ENCODE measurements at regions not wholly inside any gene's neighbourhood (a gene's known extent, or its start where the extent isn't known, plus 50 kb on each side); places are given as distances from the start of the nearest gene placed in this dataset.

GRCh38 chr10:44042926-44043602 is 341.8 kb downstream of the CXCL12 start:
- no peak overlapping the region for H3K4me3 Mint-ChIP-seq
- no peaks in the 10 kb centered on the region for H3K9me3 Mint-ChIP-seq
- no peak overlapping the region for H3K27ac Mint-ChIP-seq
- ATAC-seq (replicated peaks), result no peak
- peaks cover 16% of the 10 kb centered on the region for H3K27me3 Mint-ChIP-seq
- no peaks in the 10 kb centered on the region for H3K36me3 Mint-ChIP-seq (ENCODE audit: low read depth)
- no peaks in the 10 kb centered on the region for H3K4me1 Mint-ChIP-seq

DNA sequence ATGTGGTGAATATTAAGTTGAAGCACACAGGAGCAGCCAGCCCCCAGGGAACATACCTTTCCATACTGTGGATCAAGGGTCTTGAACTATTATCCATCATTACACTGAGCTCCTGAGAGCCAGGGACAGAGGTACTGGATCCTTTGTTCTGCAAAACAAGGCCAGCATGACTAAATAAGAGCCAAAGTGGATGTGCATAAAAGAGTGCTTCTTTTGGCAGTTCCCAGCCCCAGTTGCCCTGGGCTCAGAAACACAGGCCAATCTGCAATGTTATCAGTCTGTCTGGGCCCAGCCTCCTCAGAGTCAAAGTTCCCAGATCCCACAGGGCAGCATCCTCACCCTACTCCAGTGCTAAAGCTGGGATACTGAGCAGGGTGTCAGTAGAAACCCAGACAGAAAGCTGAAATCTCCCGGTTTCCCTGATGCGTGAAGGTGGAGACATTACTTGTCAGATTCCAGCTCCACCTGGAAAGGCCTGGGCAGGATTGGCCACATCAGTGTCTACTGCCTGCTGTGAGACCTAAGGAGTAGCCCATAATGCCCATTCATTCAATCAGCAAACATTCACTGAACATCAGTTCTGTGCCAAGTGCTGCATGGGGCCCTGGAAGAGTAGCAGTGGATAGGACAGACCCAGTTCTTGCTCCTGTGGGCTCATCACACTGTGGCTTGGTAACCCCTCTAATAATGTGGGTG is 342.7 kb downstream of the CXCL12 start:
- no peaks in the 10 kb centered on the region for H3K9me3 Mint-ChIP-seq
- no peaks in the 10 kb centered on the region for H3K36me3 Mint-ChIP-seq (ENCODE audit: low read depth)
- peaks cover 9% of the 10 kb centered on the region for H3K27me3 Mint-ChIP-seq
- no peaks in the 10 kb centered on the region for H3K4me1 Mint-ChIP-seq
- H3K4me3 Mint-ChIP-seq, result no peak overlapping the region
- no peak overlapping the region for H3K27ac Mint-ChIP-seq
- no peak for ATAC-seq (replicated peaks)

DNA sequence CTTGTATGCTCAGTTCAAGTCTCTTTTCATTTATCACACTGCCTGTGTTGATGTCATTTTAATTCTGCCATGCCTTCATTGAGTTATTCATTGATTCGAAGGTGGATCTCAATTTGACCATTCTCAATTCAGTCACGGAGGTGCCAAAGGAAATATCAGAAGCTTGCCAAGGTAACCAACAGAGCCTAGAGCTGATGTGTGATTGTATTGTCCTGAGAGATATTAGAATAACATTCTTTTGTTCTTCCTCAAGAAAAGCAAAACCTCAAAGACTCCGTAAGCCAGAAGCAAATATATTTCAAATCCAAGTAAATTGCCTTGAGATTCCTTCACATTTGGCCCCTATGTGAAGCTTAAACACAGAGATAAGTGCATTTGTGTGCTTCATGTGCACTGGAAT is 345.3 kb downstream of the CXCL12 start:
- H3K27me3 Mint-ChIP-seq, result peaks cover 13% of the 10 kb centered on the region
- no peaks in the 10 kb centered on the region for H3K4me1 Mint-ChIP-seq
- H3K4me3 Mint-ChIP-seq, result no peak overlapping the region
- no peak overlapping the region for H3K27ac Mint-ChIP-seq
- H3K36me3 Mint-ChIP-seq (ENCODE audit: low read depth), result no peaks in the 10 kb centered on the region
- ATAC-seq (replicated peaks), result no peak
- H3K9me3 Mint-ChIP-seq, result no peaks in the 10 kb centered on the region

DNA sequence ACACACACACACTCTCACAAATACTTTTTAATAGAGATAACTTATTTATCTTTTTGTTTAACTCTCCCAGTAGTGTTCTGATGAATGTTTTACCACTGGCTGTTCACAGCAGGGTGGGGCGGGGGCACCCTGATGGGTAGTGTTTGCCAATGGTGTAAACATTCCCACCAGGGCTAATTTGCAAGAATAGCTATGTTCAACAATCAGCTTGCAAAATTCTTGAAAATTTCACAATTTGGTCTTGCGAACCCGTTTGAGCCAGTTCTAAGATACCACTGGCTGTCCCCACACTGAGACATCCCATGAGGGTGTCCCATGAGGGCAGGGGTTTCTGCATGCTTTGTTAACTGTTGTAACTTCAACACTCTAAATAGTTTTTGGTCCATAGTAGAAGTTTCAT is 348.5 kb downstream of the CXCL12 start:
- Mint-ChIP-seq H3K9me3 (no peaks in the 10 kb centered on the region), H3K27me3 (peaks cover 13% of the 10 kb centered on the region), H3K36me3 (ENCODE audit: low read depth) (no peaks in the 10 kb centered on the region), H3K4me1 (no peaks in the 10 kb centered on the region), H3K27ac (no peak overlapping the region), H3K4me3 (no peak overlapping the region)
- ATAC-seq (replicated peaks), result no peak

DNA sequence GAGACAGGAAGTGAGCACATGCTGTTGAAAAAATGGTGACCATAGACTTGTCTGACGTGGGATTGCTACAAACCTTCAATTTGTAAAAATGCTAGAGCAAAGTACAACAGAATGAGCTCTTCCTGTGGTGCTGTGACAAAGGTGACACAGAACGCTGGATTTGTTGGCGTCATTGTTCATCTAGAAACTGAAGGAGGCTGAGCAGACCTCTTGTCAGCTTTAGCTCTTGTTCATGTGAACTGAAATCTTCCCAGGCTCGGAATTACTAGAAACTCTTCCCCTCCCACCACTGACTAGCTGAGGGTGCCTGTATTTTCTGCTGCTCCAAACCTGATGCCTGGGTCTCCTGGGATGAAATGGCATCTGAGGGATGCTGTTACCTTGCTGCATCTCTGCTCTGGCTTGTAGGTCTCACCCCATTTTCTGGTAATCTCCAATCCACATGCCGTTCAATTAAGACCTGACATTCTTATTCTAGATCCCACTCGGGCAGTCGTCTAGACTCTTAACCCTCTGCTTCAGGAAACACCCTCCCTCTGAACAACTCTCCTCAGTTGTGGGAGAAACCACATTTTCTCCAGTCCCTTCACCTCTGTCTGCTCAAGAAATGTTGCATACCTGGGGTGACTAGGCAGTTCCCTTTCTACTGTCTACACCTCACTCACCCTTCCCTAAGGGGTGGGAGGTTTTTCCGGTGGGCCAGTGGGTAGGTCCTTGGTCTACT is 349.3 kb downstream of the CXCL12 start:
- H3K4me1 Mint-ChIP-seq, result no peaks in the 10 kb centered on the region
- H3K27me3 Mint-ChIP-seq, result peaks cover 13% of the 10 kb centered on the region
- no peaks in the 10 kb centered on the region for H3K9me3 Mint-ChIP-seq
- H3K36me3 Mint-ChIP-seq (ENCODE audit: low read depth), result no peaks in the 10 kb centered on the region
- ATAC-seq (replicated peaks), result no peak
- no peak overlapping the region for H3K27ac Mint-ChIP-seq
- no peak overlapping the region for H3K4me3 Mint-ChIP-seq

DNA sequence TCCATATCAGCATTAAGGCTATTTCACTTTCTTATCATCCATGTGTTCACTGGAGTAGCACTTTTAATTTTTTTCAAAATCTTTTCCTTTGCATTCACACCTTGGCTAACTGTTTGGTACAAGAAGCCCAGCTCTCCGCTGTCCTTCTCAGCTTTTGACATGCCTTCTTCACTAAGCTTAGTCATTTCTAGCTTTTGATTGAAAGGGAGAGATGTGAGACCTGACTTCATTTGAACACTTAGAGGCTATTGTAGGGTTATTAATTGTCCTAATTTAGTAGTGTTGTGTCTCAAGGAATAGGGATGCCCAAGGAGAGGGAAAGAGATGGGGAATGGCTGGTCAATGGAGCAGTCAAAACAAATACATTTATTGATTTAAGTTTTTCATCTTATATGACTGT is 350.0 kb downstream of the CXCL12 start:
- Mint-ChIP-seq H3K36me3 (ENCODE audit: low read depth) (no peaks in the 10 kb centered on the region), H3K4me1 (no peaks in the 10 kb centered on the region)
- ATAC-seq (replicated peaks), result no peak

DNA sequence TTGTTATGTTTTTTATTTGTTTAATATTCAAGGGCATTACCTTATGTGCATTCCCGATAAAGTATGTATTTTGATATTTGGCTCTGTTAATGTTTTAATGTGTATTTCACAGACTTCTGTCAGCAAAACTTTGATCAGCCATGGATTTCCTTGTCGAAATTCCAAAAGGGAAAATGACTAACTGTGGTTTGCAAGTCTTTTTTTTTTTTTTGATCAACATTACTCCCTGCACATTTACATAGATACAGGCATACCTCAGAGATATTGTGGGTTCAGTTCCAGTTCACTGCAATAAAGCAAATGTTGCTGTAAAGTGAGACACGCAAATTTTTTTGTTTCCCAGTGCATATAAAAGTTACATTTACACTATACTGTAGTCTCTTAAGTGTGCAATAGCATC is 351.9 kb downstream of the CXCL12 start:
- Mint-ChIP-seq H3K9me3 (no peaks in the 10 kb centered on the region), H3K4me3 (no peak overlapping the region), H3K27me3 (peaks cover 8% of the 10 kb centered on the region), H3K27ac (no peak overlapping the region), H3K4me1 (no peaks in the 10 kb centered on the region), H3K36me3 (ENCODE audit: low read depth) (no peaks in the 10 kb centered on the region)
- ATAC-seq (replicated peaks), result no peak

More for the DNA sequence above, 350.0 kb downstream of the CXCL12 start:
- no peak overlapping the region for H3K27ac Mint-ChIP-seq
- no peak overlapping the region for H3K4me3 Mint-ChIP-seq
- H3K9me3 Mint-ChIP-seq, result no peaks in the 10 kb centered on the region
- peaks cover 8% of the 10 kb centered on the region for H3K27me3 Mint-ChIP-seq

GRCh38 chr10:44032216-44032615 is 352.7 kb downstream of the CXCL12 start:
- Mint-ChIP-seq H3K27me3 (peaks cover 8% of the 10 kb centered on the region), H3K36me3 (ENCODE audit: low read depth) (no peaks in the 10 kb centered on the region), H3K4me1 (no peaks in the 10 kb centered on the region), H3K4me3 (no peak overlapping the region), H3K9me3 (no peaks in the 10 kb centered on the region), H3K27ac (no peak overlapping the region)
- no peak for ATAC-seq (replicated peaks)

- H3K27ac Mint-ChIP-seq, result no peak overlapping the region
- no peaks in the 10 kb centered on the region for H3K36me3 Mint-ChIP-seq (ENCODE audit: low read depth)
- no peak for ATAC-seq (replicated peaks)
- no peaks in the 10 kb centered on the region for H3K9me3 Mint-ChIP-seq
- H3K4me3 Mint-ChIP-seq, result no peak overlapping the region
- no peaks in the 10 kb centered on the region for H3K4me1 Mint-ChIP-seq
- peaks cover 7% of the 10 kb centered on the region for H3K27me3 Mint-ChIP-seq
These were observed 354.2 kb downstream of the CXCL12 start for GRCh38 chr10:44030738-44031137.

DNA sequence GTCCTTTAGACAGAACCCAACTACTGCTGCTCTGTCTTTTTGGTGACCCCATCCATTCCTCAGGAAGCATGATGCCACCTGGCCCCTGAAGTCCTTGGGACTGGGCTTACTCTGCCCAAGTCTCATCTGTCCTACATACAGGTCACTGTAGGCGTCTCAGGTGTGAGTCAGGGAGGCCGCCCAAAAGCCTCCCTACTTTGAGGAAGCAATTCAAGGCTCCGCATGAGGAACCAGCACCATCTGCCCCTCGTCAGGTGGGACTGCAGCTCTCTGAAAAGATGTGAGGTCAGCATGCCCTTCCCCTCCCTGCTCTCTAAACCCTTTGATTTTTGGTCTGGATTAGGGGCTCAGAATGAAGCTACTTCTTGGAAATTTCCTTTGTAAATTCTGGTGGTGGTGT is 354.8 kb downstream of the CXCL12 start:
- Mint-ChIP-seq H3K4me1 (no peaks in the 10 kb centered on the region), H3K36me3 (ENCODE audit: low read depth) (no peaks in the 10 kb centered on the region), H3K27me3 (peaks cover 10% of the 10 kb centered on the region), H3K4me3 (no peak overlapping the region), H3K27ac (no peak overlapping the region), H3K9me3 (no peaks in the 10 kb centered on the region)
- ATAC-seq (replicated peaks), result peak; percentile 75

DNA sequence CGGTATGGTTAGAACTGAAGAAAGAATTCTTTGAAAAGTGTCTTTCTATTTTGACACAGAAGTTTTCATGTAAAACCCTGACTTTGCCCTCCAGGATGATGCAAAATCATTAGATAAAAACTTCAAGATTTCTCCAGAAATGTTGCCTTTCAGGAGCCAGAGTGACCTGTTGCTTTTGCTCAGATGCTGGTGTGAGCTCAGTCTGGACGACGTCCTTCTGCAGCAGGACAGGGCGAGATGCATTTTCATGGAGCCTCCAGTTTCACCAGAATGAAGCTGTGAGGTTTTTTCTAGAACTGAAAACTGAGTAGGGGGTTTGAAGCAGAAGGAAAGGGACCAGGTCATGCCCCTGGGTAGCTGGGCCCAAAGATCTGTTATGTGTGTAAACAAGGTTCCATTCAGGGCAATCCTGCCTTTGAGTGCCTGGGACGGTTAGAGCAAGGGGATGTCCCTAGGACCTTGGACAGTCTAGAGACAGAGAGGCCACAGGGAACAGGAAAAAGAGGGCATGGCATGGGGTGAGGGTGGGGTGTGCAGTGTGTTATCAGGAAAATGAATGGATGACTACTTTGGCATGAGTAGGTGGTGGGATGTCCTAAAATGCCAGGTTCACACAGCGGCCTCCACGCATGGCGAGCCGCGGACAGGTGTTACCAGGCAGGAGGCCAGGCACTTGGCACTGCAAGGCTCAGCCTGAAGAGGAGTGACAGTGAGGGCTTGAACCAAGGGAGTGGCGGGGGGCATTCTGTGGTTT is 356.3 kb downstream of the CXCL12 start:
- Mint-ChIP-seq H3K4me1 (no peaks in the 10 kb centered on the region), H3K36me3 (ENCODE audit: low read depth) (no peaks in the 10 kb centered on the region), H3K9me3 (no peaks in the 10 kb centered on the region), H3K4me3 (no peak overlapping the region), H3K27ac (no peak overlapping the region), H3K27me3 (peaks cover 6% of the 10 kb centered on the region)
- ATAC-seq (replicated peaks), result no peak

DNA sequence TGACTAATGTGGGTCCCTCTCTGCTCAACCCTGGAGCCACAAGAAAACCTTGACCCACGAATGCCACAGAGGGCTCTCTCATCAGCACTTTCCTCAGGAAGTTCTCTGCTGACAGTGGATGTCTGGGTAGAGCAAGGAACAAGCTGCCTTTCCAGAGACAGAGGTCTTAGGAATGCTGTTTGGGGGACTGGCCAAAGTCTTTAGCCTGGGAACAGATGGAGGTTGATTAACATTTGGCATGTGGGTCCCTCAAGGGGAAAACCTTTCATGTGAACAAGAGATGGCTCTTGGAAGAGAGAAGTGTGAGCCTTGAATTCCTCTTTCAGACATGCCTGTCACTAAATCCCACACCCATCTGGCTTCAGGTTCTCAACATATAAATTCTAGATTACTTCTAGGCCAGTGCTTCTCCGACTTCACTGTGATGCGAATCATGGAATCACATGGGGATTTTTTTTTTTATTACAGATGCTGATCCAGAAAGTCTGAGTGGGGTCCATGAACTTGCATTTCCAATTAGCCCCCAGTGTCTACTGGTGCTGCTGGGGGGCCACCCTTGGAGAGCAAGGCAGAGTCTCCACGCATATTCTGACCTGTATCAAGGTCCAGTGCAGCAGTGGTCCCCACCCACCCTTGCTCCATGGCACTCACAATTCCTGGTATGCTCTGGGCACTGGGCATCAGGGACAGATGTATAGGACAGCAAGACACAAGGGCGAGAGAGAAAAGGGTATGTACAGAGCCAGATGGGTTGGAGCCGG is 360.4 kb downstream of the CXCL12 start:
- Mint-ChIP-seq H3K4me1 (no peaks in the 10 kb centered on the region), H3K9me3 (no peaks in the 10 kb centered on the region), H3K4me3 (no peak overlapping the region), H3K27me3 (peaks cover 6% of the 10 kb centered on the region), H3K36me3 (ENCODE audit: low read depth) (no peaks in the 10 kb centered on the region), H3K27ac (no peak overlapping the region)
- ATAC-seq (replicated peaks), result no peak

DNA sequence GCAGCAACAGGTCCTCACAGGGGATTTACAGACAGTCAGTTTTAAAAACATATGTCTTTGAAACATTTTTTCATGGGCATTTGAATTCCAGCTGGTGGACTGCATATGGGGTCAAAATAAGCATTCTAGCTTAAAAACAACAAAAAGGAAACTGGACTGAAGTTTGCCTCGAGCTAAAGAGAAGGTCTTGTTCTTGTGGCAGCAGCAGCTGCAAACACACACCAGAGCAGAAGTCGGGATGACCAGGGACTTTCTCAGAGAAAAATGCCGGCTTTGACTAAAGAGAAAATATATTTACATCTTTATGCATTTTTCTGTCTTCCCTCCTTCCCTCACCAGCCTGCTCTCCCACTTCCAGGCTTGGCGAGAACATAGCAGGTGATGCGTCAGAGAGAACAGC is 361.4 kb downstream of the CXCL12 start:
- H3K36me3 Mint-ChIP-seq (ENCODE audit: low read depth), result no peaks in the 10 kb centered on the region
- no peak overlapping the region for H3K4me3 Mint-ChIP-seq
- H3K27me3 Mint-ChIP-seq, result peaks cover 6% of the 10 kb centered on the region
- H3K4me1 Mint-ChIP-seq, result no peaks in the 10 kb centered on the region
- ATAC-seq (replicated peaks), result no peak
- no peaks in the 10 kb centered on the region for H3K9me3 Mint-ChIP-seq
- no peak overlapping the region for H3K27ac Mint-ChIP-seq

DNA sequence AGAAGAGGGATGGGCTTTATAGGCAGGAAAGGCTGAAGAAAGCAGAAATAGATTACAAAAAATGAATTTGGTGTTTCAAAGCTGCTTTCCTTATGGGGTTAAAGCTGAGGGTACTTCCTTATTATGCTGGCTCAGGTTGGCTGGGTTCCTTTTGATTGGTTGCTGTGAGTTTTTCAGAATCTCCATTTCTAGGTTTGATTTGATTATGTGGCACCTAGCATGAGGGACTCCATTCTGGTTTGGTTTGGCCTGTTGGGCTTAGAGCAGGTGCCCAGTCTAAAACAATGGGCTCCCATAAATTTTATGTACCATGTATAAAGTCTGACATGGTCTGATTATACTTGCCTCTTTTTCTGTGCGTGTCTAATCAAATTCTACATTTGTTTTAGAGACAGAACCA is 362.7 kb downstream of the CXCL12 start:
- Mint-ChIP-seq H3K4me1 (no peaks in the 10 kb centered on the region), H3K27me3 (peaks cover 6% of the 10 kb centered on the region), H3K36me3 (ENCODE audit: low read depth) (no peaks in the 10 kb centered on the region), H3K4me3 (no peak overlapping the region), H3K27ac (no peak overlapping the region), H3K9me3 (no peaks in the 10 kb centered on the region)
- no peak for ATAC-seq (replicated peaks)

All from activated T-helper 17 cell treated with anti-CD3 and anti-CD28 coated beads, Interleukin-2, amount 50 U/mL, for 72 hours (primary cell).